ENCODE measurements at regions not wholly inside any gene's neighbourhood (a gene's known extent, or its start where the extent isn't known, plus 50 kb on each side); places are given as distances from the start of the nearest gene placed in this dataset.

- no peaks in the 10 kb centered on the region for H3K4me1 Mint-ChIP-seq
- H3K9me3 Mint-ChIP-seq: no peaks in the 10 kb centered on the region
- no peak overlapping the region for H3K4me3 Mint-ChIP-seq
- H3K27me3 Mint-ChIP-seq: no peaks in the 10 kb centered on the region
- H3K27ac Mint-ChIP-seq: no peak overlapping the region
- no peak for ATAC-seq
- DNase-seq: no peak
Measured at GRCh38 chr3:168360993-168361392, 265.3 kb upstream of the GOLIM4 start.

- DNase-seq (no peak), ATAC-seq (no peak)
- Mint-ChIP-seq H3K4me3 (no peak overlapping the region), H3K27ac (no peak overlapping the region), H3K27me3 (no peaks in the 10 kb centered on the region), H3K4me1 (no peaks in the 10 kb centered on the region), H3K9me3 (no peaks in the 10 kb centered on the region)
Measured at GRCh38 chr3:168342946-168343850, 247.5 kb upstream of the GOLIM4 start.

- no peak for ATAC-seq
Measured at GRCh38 chr3:168341956-168342936, 246.5 kb upstream of the GOLIM4 start.

GRCh38 chr3:168341192-168341815, 245.6 kb upstream of the GOLIM4 start:
- DNase-seq: no peak
- no peak for ATAC-seq

More at GRCh38 chr3:168341956-168342936, 246.5 kb upstream of the GOLIM4 start:
- no peak overlapping the region for H3K27ac Mint-ChIP-seq
- no peaks in the 10 kb centered on the region for H3K27me3 Mint-ChIP-seq
- H3K4me3 Mint-ChIP-seq: no peak overlapping the region
- no peaks in the 10 kb centered on the region for H3K4me1 Mint-ChIP-seq
- DNase-seq: no peak
- H3K9me3 Mint-ChIP-seq: no peaks in the 10 kb centered on the region

DNA sequence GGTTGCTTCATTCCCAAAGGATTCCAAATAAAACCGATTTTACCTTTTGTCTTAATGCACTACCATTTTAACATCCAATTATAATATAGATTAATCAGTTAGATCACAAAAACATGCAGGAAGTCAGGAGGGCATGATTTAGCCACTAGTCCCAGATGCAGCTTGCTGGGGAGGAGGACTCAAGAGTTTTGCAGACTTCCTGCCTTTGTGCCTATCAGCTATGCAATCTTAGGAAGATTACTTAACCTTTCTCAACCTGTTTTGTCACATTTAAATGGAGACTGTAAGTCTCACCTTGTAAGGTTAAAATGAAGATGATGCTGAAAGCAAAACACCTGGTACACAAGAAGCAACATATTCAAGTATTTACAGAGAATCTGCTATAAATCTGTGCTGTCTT, 242.4 kb upstream of the GOLIM4 start:
- Mint-ChIP-seq H3K9me3 (no peaks in the 10 kb centered on the region), H3K4me1 (no peaks in the 10 kb centered on the region), H3K27me3 (no peaks in the 10 kb centered on the region), H3K27ac (no peak overlapping the region), H3K4me3 (no peak overlapping the region)
- DNase-seq (no peak), ATAC-seq (no peak)

More at GRCh38 chr3:168341192-168341815, 245.6 kb upstream of the GOLIM4 start:
- H3K27ac Mint-ChIP-seq: no peak overlapping the region
- no peaks in the 10 kb centered on the region for H3K4me1 Mint-ChIP-seq
- no peak overlapping the region for H3K4me3 Mint-ChIP-seq
- H3K9me3 Mint-ChIP-seq: no peaks in the 10 kb centered on the region
- no peaks in the 10 kb centered on the region for H3K27me3 Mint-ChIP-seq

- DNase-seq (no peak), ATAC-seq (no peak)
- no peak overlapping the region for H3K27ac Mint-ChIP-seq
- no peak overlapping the region for H3K4me3 Mint-ChIP-seq
- H3K4me1 Mint-ChIP-seq: no peaks in the 10 kb centered on the region
- H3K27me3 Mint-ChIP-seq: no peaks in the 10 kb centered on the region
- H3K9me3 Mint-ChIP-seq: no peaks in the 10 kb centered on the region
Measured at GRCh38 chr3:168336276-168336675, 240.6 kb upstream of the GOLIM4 start.

- Mint-ChIP-seq H3K4me1 (no peaks in the 10 kb centered on the region), H3K27me3 (no peaks in the 10 kb centered on the region), H3K9me3 (no peaks in the 10 kb centered on the region), H3K4me3 (no peak overlapping the region), H3K27ac (no peak overlapping the region)
- ATAC-seq (no peak), DNase-seq (no peak)
Measured at GRCh38 chr3:168333410-168333935, 237.7 kb upstream of the GOLIM4 start.

DNA sequence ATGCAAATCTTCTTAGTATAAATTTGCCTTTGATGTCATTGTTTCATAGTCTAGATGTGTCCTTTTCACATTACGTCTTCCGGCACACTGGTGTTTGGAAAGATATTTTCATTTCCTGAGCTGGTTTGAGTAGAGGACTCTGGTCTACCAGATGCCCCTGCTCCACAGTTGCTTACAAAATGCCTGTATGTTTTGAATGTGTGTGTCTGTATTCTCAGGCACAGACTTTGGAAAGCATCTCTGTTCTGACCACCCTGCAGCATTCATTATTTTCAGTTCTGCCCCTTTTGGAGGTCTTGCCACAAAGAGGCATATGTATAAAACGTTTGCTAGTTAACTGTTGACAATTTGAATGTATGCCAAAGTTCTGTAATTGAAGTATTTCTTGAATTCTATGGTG, 236.0 kb upstream of the GOLIM4 start:
- ATAC-seq (no peak), DNase-seq (no peak)
- H3K4me3 Mint-ChIP-seq: no peak overlapping the region
- no peaks in the 10 kb centered on the region for H3K9me3 Mint-ChIP-seq
- H3K27ac Mint-ChIP-seq: peak overlapping the region in 1 of 2 donors; percentile 59
- no peaks in the 10 kb centered on the region for H3K4me1 Mint-ChIP-seq
- no peaks in the 10 kb centered on the region for H3K27me3 Mint-ChIP-seq

DNA sequence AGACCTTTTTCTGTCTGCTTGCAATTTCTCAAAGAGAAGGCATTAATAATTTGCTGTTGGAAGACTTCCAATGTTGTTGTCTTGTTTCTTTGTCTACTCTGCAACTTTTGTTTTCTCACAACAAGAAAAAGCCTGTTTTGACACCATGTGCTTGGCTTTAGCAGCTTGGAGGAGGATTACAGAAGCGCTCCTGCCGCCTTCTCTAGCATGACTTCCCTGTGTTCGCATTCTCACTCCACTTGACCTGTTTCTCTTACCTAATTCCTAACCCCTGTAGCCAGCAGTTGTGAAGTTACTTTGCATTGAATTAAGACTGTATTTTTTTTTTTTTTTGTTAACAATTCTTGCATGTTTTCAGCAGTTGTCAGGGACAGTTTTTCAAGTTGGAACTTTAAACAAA, 235.3 kb upstream of the GOLIM4 start:
- no peak for ATAC-seq
- no peak overlapping the region for H3K4me3 Mint-ChIP-seq
- H3K9me3 Mint-ChIP-seq: no peaks in the 10 kb centered on the region
- no peaks in the 10 kb centered on the region for H3K4me1 Mint-ChIP-seq
- DNase-seq: no peak
- H3K27me3 Mint-ChIP-seq: no peaks in the 10 kb centered on the region
- no peak overlapping the region for H3K27ac Mint-ChIP-seq

DNA sequence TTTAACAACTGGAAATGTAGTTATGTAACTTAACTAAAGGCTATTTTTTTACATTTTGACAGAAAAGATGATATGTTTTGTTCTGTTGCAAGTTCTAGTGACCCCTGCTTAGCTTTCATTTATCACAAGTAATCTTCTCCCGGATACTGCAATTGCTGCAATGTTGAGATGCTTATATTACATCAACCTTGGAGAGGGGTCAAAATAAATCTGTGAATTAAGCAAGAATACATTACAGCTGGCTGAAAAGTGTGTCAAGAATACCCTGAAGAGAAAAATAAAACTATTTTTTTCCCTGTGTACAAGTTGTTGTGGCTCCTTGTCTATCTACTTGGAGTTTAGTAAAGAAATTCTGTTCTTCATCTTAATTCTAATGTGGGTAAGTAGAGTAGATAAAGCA, 232.1 kb upstream of the GOLIM4 start:
- Mint-ChIP-seq H3K4me3 (no peak overlapping the region), H3K27ac (no peak overlapping the region), H3K4me1 (no peaks in the 10 kb centered on the region), H3K27me3 (no peaks in the 10 kb centered on the region), H3K9me3 (no peaks in the 10 kb centered on the region)
- ATAC-seq (no peak), DNase-seq (no peak)

DNA sequence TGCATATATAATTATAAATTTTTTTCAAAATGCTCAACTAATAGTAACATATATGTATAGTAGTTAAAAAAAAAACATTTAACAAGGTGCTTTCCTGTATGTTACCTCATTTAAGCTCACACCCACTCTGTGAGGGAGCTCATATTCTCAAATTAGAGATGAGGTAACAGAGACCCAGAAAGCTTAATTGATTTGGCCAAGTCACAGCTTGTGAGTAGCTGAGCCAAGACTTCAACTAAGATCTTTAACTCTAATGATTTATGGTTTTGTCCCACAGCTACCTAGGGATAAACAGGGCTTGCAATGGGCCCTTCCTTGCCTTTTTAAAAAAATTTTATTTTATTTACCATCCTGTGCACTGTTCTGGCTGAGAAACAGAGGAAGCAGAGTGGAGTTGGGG, 230.0 kb upstream of the GOLIM4 start:
- no peaks in the 10 kb centered on the region for H3K9me3 Mint-ChIP-seq
- H3K4me3 Mint-ChIP-seq: no peak overlapping the region
- ATAC-seq (no peak), DNase-seq (no peak)
- H3K27me3 Mint-ChIP-seq: no peaks in the 10 kb centered on the region
- H3K4me1 Mint-ChIP-seq: no peaks in the 10 kb centered on the region
- H3K27ac Mint-ChIP-seq: no peak overlapping the region

GRCh38 chr3:168322941-168323340, 227.2 kb upstream of the GOLIM4 start:
- Mint-ChIP-seq H3K4me1 (no peaks in the 10 kb centered on the region), H3K4me3 (no peak overlapping the region), H3K27me3 (no peaks in the 10 kb centered on the region), H3K27ac (no peak overlapping the region), H3K9me3 (no peaks in the 10 kb centered on the region)
- no peak for ATAC-seq
- DNase-seq: no peak

- ATAC-seq (no peak), DNase-seq (no peak)
- H3K27me3 Mint-ChIP-seq: no peaks in the 10 kb centered on the region
- H3K4me3 Mint-ChIP-seq: no peak overlapping the region
- H3K4me1 Mint-ChIP-seq: no peaks in the 10 kb centered on the region
- H3K9me3 Mint-ChIP-seq: no peaks in the 10 kb centered on the region
- H3K27ac Mint-ChIP-seq: no peak overlapping the region
Measured at GRCh38 chr3:168314166-168314565, 218.4 kb upstream of the GOLIM4 start.

GRCh38 chr3:168312984-168313383, 217.3 kb upstream of the GOLIM4 start:
- H3K27me3 Mint-ChIP-seq: no peaks in the 10 kb centered on the region
- ATAC-seq: no peak
- H3K9me3 Mint-ChIP-seq: no peaks in the 10 kb centered on the region

GRCh38 chr3:168307893-168308292, 212.2 kb upstream of the GOLIM4 start:
- Mint-ChIP-seq H3K27ac (no peak overlapping the region), H3K4me1 (no peaks in the 10 kb centered on the region), H3K9me3 (no peaks in the 10 kb centered on the region), H3K4me3 (no peak overlapping the region), H3K27me3 (no peaks in the 10 kb centered on the region)
- ATAC-seq (no peak), DNase-seq (no peak)

More at GRCh38 chr3:168312984-168313383, 217.3 kb upstream of the GOLIM4 start:
- Mint-ChIP-seq H3K27ac (no peak overlapping the region), H3K4me3 (no peak overlapping the region), H3K4me1 (no peaks in the 10 kb centered on the region)
- DNase-seq: no peak

Data from stimulated activated naive CD8-positive, alpha-beta T cell treated with anti-CD3 and anti-CD28 coated beads, Interleukin-15, amount 100 ng/mL, for 72 hours (primary cell).